Skeletal muscle satellite cell (primary cell): ENCODE measurements at regions not wholly inside any gene's neighbourhood (a gene's known extent, or its start where the extent isn't known, plus 50 kb on each side); places are given as distances from the start of the nearest gene placed in this dataset.

ENCODE experiments used
- H3K27me3 ChIP-seq: 2 replicates; pipeline ENCODE4 v1.7.0; 2013; ENCODE audit warnings: low read length; ENCODE audit not compliant: control insufficient read depth, insufficient read depth
- H3K36me3 ChIP-seq: 2 replicates; pipeline ENCODE4 v1.7.0; 2013; ENCODE audit warnings: mild to moderate bottlenecking, control low read depth, low read length; ENCODE audit not compliant: insufficient read depth
- H3K4me1 ChIP-seq: 2 replicates; pipeline ENCODE4 v1.7.0; 2013; ENCODE audit warnings: low read length; ENCODE audit not compliant: control insufficient read depth, insufficient read depth
- H3K4me2 ChIP-seq: 2 replicates; pipeline ENCODE4 v1.7.0; 2013; ENCODE audit warnings: mild to moderate bottlenecking, low read length
- H3K4me3 ChIP-seq: 2 replicates; pipeline ENCODE4 v1.7.0; 2013; ENCODE audit warnings: low read length
- H3K9ac ChIP-seq: 2 replicates; pipeline ENCODE4 v1.7.0; 2013; ENCODE audit warnings: mild to moderate bottlenecking, low read depth, low read length, moderate library complexity
- H3K9me3 ChIP-seq: replicated peaks from 2 replicates; pipeline ENCODE4 v1.7.0; 2013; ENCODE audit warnings: mild to moderate bottlenecking, control low read depth, low read length

DNA sequence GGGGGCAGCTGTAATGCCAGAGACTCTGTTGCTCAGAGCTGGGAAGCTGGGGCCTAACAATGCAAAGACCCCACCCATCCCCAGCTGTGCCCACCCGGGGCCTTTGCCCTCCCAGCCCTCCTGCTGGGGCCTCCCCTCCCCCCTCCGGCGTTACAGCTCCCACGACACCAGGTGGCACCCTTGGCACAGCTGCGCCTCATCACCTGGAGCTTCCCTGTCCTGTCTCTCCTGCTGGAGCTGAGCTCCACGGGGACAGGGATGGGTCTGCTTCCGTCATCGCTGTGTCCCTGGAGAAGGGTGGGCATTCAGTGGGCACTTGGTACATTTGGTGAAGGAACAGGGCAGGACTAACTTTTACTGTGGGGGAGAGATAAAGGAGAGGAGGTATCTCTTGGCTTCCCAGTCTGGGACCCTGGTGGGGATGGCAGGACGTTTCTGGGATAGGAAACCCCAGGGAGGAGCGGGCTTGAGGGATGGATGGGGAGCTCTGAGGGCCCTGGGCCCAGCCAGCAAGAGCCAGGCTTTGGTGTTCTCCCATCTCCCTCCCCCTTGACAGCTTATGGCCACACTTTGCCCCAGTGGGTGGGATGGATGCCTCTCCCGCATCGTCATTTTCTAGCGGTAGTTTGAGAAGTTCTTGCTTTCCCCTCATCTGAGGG lies 453.2 kb downstream of the PTPRU start:
- Histone ChIP-seq H3K9me3 (no peaks in the 10 kb centered on the region), H3K4me3 (no peak overlapping the region), H3K27me3 (no peaks in the 10 kb centered on the region), H3K4me2 (no peak overlapping the region), H3K9ac (no peak overlapping the region), H3K4me1 (peaks cover 26% of the 10 kb centered on the region), H3K36me3 (no peaks in the 10 kb centered on the region)

DNA sequence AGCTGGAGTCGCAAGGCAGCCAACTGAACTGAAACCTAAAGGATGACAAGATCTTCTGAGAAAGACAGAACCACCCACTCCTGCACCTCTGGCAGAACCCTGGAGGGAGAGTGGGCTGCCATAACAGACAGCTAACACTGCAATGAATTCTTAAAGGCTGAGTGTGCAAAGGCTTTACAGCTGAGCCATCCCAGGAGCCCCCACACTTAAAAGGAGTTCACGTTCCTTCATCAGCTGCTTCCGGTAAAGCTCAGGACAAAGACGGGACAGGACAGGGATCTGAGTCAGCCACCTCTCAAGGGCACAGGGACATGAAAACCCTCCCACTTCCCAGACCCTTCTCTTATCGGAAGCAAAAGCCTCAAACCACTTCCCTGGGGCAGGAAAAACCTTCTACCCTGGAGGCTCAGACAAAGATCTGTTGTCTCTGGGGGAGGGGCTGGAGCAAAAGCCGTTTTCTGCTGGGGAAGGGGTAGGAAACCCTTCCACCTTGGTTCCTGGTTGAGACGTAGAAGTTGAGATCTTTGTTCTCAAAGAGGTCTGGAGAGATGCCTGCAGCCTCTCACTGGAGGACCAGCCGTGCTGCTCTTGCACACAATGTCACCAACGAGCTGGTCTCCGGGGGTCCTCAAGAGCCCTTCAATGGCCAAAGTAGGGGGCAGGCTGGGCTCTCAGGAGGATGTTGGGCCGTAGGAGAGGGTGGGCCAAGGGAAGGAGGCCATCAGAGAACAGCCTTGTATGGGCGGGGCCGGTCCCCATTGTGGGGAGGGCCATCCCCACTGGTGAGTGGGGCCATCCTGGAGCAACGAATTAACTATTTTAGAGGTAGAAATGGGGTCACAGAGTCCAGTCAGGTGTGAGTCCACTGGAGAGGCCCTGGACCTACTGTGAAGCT lies 452.4 kb downstream of the PTPRU start:
- H3K4me2 ChIP-seq, result peak overlapping the region; percentile 45
- H3K9ac ChIP-seq, result peak overlapping the region; percentile 73
- H3K9me3 ChIP-seq, result no peaks in the 10 kb centered on the region
- H3K27me3 ChIP-seq, result no peaks in the 10 kb centered on the region
- no peaks in the 10 kb centered on the region for H3K36me3 ChIP-seq
- H3K4me1 ChIP-seq, result peaks cover 26% of the 10 kb centered on the region
- H3K4me3 ChIP-seq, result peak overlapping the region; percentile 12

DNA sequence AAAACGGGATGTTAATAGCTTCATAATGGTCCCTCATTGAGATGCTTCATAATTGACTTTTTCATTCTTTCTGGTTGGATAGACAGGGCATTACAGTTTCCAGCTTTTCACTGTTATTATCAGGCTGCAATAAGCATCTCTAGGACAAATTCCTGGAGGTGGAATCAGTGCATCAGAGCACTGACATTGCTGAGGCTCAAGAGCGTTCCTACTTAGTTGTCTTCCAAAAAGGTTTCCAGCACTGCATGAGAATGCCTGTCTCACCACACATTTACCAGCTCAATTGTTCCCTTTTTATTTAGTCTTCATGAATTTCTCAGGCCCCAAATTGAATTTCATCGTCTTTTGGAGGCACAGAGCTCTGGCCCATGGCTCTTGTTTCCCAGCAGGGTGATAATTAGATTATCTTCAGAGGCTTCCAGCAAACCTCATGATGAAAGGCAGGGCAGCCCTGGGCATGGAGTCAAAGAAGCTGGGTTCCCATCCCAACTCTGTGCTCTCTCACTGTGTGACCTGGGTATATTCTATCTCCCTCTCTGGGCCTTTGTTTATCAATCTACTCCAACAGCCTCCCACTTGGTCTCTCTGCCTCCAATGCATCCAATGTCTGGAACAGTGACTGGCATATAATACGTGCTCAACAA lies 451.4 kb downstream of the PTPRU start:
- no peaks in the 10 kb centered on the region for H3K36me3 ChIP-seq
- peaks cover 26% of the 10 kb centered on the region for H3K4me1 ChIP-seq
- no peaks in the 10 kb centered on the region for H3K9me3 ChIP-seq
- no peaks in the 10 kb centered on the region for H3K27me3 ChIP-seq
- H3K4me2 ChIP-seq, result peak overlapping the region; percentile 45
- H3K9ac ChIP-seq, result peak overlapping the region; percentile 73
- H3K4me3 ChIP-seq, result peak overlapping the region; percentile 12

DNA sequence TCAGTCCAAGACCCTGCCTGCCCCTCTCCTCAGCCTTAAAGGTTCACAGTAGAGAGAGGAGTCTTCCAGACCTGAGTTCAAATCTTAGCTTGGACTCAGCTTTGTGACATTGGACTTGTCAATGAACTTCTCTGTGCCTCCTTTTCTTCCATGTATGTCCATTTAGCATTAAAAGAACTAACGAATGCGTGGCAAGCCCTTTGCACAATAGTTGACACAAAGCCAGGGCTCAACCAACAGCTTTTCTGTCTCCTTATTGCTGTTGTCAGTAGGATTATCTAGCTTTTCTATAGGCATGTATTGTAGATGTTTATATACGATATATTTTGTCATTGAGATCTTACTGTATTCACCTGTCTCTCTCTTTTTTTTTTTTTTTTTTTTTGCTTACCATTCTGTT lies 450.8 kb downstream of the PTPRU start:
- H3K4me1 ChIP-seq, result peaks cover 26% of the 10 kb centered on the region
- no peaks in the 10 kb centered on the region for H3K9me3 ChIP-seq
- no peak overlapping the region for H3K4me3 ChIP-seq
- no peaks in the 10 kb centered on the region for H3K27me3 ChIP-seq
- H3K9ac ChIP-seq, result no peak overlapping the region
- no peaks in the 10 kb centered on the region for H3K36me3 ChIP-seq
- no peak overlapping the region for H3K4me2 ChIP-seq

DNA sequence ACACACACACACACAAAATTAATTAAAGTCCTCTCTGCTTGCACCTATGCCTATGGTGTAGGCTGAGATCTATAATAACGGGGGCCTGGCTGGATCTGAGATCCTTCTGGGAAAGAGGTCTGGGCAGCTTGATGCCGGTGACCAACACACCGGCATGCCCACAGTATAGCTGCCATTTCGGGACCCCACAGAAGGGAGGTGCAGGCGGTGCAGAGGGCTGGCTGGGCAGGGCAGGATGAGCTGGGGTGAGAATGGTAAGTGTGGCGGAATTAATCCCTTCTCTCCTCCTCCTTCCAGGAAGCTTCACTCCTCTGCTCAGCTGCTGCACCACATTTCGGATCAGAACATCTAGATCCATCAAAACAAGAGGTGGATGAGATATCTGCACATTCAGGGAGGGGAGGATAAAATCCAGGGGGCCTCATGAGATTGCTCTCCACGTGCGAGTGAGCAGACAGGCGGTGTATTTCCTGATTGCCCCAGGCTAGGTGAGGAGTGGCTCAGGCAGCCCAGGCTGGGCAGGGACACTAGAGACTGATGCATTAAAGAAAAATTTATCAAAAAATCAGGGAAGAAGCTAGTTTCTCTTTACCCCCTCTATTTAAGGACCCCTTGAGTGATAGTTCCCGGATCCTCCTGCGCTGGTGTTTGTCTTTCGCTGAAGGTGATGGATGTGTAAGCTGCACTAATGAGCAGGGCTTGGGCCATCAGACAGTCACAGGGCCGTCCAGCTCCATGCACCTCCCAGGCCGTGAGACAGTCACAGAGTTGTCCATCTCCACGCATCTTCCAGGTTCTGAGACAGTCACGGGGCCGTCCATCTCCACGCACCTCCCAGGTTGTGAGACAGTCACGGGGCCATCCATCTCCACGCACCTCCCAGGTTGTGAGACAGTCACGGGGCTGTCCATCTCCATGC lies 449.9 kb downstream of the PTPRU start:
- Histone ChIP-seq H3K27me3 (no peaks in the 10 kb centered on the region), H3K36me3 (no peaks in the 10 kb centered on the region), H3K4me1 (peaks cover 26% of the 10 kb centered on the region), H3K4me3 (no peak overlapping the region), H3K9me3 (no peaks in the 10 kb centered on the region), H3K4me2 (no peak overlapping the region), H3K9ac (no peak overlapping the region)

DNA sequence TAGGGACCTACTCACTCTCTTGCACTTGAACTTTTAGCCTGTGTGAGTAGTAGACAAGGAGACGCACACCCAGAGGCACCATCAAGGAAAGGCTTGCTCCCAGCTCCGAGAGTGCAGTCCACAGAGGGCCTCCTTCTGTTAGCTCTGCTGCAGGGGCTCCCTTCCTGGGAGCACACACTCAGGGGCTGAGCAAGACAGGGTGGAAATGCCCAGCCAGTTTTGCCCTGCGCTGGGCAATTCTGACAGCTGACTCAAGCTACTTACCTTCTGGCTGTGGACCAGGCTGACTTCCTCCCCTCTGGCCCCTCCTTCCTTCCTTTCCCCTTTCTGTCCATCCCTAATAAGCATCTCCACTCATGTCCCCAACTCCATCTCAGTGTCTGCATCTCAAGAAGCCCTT lies 449.1 kb downstream of the PTPRU start:
- H3K9me3 ChIP-seq, result no peaks in the 10 kb centered on the region
- no peak overlapping the region for H3K4me2 ChIP-seq
- peaks cover 26% of the 10 kb centered on the region for H3K4me1 ChIP-seq
- H3K4me3 ChIP-seq, result no peak overlapping the region
- no peak overlapping the region for H3K9ac ChIP-seq
- no peaks in the 10 kb centered on the region for H3K27me3 ChIP-seq
- H3K36me3 ChIP-seq, result no peaks in the 10 kb centered on the region

DNA sequence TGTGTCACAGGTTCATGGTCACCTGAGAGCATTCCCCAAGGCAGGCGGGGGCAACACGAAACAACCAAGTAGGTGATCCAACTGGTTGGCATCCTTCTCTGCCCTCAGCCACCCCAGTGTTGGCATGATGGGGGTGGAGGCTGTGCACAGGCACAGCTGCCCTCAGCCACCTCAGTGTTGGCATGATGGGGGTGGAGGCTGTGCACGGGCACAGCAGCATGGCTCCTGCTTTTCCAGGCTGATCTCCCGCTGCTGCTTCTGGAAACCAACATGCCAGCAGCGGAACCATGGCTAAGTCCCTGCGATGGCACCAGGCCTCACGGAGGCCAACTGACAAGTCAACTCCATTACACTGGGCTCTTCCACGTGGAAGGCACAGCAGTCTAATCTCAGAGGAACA lies 447.8 kb downstream of the PTPRU start:
- no peaks in the 10 kb centered on the region for H3K36me3 ChIP-seq
- H3K4me3 ChIP-seq, result no peak overlapping the region
- no peaks in the 10 kb centered on the region for H3K27me3 ChIP-seq
- no peak overlapping the region for H3K9ac ChIP-seq
- no peak overlapping the region for H3K4me2 ChIP-seq
- no peaks in the 10 kb centered on the region for H3K9me3 ChIP-seq
- peaks cover 25% of the 10 kb centered on the region for H3K4me1 ChIP-seq

DNA sequence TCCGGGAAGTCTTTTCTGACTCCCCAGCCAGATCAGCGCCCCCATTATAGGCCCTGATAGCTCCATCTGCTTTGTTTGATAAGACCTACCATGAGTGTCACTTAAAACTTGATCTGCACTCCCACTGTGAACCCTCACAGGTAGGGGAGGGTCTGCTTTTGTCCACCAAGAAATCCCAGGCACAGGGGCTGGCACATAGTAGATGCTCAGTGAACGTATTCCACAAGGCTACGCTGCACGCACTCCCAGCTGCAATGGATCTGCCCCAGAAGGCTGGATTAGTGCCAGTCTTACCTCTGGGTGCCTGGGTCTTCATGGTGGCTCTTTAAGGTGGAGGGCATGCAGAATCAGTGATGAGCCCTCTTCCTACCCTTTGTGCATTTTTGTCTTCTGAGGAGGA lies 447.1 kb downstream of the PTPRU start:
- Histone ChIP-seq H3K4me3 (no peak overlapping the region), H3K4me2 (no peak overlapping the region), H3K27me3 (no peaks in the 10 kb centered on the region), H3K36me3 (no peaks in the 10 kb centered on the region), H3K9ac (no peak overlapping the region), H3K9me3 (no peaks in the 10 kb centered on the region), H3K4me1 (peaks cover 18% of the 10 kb centered on the region)

DNA sequence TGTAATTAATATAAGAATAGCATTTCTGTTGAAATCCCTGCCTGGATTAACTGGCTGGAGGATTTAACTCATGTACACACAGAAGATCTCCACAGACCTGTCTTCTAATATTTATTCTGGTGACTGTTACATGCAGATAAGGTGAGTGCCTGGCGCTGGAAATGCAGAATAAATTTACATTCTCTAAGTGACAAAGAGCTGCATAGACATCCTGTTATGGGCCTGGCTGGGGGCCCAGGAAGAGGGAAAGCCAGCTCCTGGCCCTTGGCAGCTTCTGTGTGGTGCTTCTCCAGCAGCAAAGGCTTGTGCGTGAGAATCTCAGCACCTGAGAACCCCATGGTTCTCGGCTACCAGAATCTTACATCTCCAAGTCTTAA lies 446.6 kb downstream of the PTPRU start:
- no peaks in the 10 kb centered on the region for H3K36me3 ChIP-seq
- no peak overlapping the region for H3K9ac ChIP-seq
- no peak overlapping the region for H3K4me2 ChIP-seq
- H3K4me1 ChIP-seq, result peaks cover 12% of the 10 kb centered on the region
- no peaks in the 10 kb centered on the region for H3K9me3 ChIP-seq
- no peaks in the 10 kb centered on the region for H3K27me3 ChIP-seq
- no peak overlapping the region for H3K4me3 ChIP-seq

DNA sequence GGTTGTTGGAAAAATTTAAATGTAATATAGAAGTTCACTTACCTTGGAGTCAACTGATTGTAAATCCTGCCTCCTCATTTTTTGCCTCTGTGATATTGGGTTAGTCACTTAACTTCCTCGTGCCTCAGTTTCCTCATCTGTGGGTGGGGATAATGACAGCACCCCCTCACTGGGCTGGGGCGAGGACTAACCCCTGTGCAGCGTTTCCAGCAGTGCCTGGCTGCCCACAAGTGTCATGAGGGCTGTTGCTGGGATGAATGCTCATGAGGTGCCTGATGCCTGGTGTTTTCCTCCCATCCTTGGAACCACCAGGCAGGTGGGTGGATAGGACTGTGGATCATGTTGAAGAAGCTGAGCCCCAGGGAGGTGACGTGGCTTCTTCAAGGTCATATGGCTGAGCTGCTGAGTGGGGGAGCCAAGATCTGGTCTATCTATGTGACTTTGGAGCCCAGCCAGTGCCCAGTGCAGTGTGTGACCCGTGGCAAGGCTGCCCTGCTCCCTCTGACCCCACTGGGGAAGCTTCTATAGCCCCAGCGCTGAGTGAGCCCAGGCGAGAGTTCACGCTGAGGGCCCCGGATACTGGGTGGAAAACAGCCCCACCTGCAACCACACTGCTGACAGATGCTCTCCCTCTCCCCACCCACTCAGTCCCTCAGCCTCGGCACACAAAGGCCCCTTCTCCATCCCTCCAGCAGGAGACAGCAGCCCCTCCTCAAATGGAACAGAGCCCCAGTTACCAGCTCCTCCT lies 446.0 kb downstream of the PTPRU start:
- no peaks in the 10 kb centered on the region for H3K9me3 ChIP-seq
- H3K4me1 ChIP-seq, result peaks cover 7% of the 10 kb centered on the region
- H3K4me3 ChIP-seq, result no peak overlapping the region
- no peak overlapping the region for H3K4me2 ChIP-seq
- H3K36me3 ChIP-seq, result no peaks in the 10 kb centered on the region
- H3K9ac ChIP-seq, result no peak overlapping the region
- H3K27me3 ChIP-seq, result no peaks in the 10 kb centered on the region
